NCI-H774 (cell line): ENCODE measurements at regions not wholly inside any gene's neighbourhood (a gene's known extent, or its start where the extent isn't known, plus 50 kb on each side); places are given as distances from the start of the nearest gene placed in this dataset.
"Not testable (repeated sequence)": the region's sequence is repeated elsewhere in the genome, so short reads cannot be mapped to it uniquely, and the experiment has no call there.

Experiments used
- DNase-seq: peaks from one replicate; lab custom pipeline; 2025; lab: John Stamatoyannopoulos, UW

DNA sequence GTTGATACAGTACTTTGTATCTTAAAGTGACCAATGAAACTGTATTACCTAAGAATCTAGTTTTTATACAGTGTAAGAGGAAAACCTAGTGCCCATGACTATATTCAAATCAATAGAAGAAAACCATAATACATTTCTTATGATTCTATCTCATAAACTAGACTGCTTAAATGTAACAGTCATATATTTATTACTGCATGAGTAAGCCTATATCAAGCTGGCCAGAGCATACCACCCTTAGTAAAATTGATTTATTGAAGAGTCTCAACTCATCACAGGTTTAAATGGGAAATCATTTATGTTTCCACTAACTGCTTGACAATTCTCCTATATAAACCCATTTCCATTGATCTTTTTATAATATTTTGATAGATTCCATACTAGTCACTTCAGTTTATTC lies 1059.2 kb upstream of the LRRTM1 start:
- no peak for DNase-seq

DNA sequence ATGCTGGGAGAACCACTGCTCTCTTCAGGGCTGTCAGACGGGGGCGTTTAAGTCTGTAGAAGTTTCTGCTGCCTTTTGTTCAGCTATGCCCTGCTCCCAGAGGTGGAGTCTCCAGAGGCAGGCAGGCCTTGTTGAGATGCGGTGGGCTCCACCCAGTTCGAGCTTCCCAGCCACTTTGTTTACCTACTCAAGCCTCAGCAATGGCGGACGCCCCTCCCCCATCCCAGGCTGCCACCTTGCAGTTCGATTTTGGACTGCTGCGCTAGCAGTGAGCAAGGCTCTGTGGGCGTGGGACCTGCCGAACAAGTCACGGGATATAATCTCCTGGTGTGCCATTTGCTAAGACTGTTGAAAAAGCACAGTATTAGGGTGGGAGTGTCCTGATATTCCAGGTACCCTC lies 1057.9 kb upstream of the LRRTM1 start:
- not testable (repeated sequence) for DNase-seq

DNA sequence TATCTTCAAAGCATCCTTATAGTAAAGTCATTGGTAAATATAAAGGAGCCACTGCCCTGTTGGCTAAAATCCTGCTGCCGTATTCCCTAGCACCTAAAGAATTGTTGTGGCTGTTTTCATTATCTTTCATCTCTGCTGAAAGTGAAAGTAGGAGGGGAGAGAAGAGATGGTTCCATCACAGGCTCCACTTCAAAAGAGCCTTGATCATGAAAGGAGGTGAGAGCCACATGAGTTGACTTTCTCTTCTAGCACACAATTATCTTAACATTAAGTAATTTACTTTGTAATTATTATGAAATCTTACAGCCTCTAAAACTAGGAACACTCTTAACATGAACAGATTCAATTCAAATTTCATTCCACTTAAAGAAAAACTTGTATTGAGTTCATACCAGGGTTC lies 1050.9 kb upstream of the LRRTM1 start:
- no peak for DNase-seq

DNA sequence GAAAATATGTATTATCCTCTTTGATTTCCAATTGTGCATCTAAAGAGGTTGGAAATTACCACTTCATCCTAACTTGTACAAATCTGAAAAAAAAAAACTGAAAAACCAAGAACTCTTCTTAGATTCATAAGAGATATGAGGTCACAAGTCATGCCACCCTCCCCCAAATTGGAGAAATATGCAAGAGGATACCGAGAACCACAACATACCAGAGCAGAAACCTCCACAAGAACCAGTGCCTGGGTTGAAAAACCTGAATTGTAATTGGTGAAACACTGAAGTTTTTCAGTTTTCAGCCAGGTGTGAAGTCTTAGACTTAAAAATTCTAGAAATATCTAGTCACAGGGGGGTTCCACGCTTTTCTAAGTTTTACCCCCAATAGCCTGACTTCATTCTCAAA lies 1029.5 kb upstream of the LRRTM1 start:
- DNase-seq = no peak

DNA sequence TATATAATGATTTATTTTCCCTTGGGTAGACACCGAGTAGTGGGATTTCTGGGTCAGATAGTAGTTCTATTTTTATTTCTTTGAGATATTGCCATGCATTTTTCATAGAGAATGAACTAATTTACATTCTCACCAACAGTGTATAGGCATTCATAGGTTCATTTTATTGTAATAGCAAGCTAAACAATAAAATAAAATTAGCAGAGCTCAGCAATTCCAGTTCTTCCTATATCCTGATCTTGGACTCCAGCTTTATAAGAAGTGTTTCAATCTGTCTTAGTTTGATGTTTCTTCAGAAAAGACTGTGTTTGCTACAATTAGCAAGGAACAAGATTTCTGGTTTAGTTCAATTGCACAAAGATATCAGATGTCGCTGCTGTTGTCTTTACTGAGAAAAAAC lies 1024.4 kb upstream of the LRRTM1 start:
- no peak for DNase-seq

DNA sequence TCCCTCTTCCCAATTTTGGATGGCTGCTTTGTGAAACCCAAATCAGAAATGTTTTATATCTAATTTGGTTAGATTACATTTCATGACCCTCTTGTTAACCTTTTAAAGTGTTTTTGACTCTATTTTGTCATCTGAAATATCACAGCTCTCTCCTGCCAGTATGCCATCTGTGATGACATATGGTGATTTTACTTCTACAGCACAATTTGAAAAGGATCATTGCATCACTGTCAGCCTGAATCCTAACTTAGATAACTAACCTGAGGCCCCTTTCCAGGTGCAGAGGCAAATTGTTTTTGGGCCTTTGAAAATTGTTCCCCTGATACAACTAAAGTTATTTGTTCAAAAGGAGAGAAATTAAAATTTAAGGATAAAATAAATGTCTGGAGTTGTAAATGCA lies 1023.4 kb upstream of the LRRTM1 start:
- no peak for DNase-seq

DNA sequence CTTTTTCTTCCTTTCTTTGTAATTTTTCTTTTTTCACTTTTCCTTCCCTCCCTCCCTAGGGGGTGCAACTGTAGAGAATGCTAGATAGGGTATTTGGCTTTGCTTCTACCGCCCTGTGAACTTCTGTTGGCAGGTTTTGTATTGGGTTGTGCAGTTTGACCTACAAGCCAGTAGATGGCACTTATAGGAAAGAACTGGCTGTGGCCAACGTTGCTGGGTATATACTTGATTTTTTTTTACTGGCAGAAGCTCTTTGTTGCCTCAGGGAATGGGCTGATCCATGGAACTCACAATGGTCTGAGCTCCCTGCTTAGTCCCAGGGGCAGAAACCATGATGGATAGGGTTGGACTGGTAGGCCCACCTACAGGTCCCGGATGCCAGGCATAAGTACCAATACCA lies 1019.5 kb upstream of the LRRTM1 start:
- no peak for DNase-seq

DNA sequence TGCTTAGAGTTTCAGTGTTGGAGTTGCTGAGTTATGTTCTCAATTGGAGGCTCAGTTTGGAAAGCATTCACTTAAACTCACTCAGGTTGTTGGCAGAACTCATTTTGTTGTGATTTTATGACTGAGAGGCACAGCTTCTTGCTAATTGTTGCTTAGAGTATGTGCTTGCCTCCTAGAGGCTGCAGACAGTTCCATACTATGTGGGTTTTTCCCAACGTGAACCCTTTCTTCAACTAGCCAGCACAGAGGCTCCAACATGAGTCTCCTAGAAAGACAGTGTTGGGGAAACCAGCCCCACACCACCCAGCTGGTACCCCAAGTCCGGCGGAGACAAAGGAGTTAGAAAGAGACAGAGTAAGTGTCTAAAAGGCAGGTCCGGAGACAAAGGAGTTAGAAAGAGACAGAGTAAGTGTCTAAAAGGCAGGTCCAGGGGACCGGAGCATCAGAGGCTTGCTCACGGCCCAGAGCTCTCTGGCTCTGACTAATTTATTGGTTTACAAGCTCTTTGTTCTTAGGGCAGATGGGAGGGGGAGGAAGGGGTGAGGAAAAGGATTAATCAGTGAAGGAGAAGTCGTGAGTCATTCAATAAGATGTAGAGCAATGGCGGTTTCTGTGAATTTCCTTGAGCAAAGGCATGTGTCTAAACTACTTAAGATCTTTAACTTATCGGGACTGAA lies 999.7 kb upstream of the LRRTM1 start:
- no peak for DNase-seq

DNA sequence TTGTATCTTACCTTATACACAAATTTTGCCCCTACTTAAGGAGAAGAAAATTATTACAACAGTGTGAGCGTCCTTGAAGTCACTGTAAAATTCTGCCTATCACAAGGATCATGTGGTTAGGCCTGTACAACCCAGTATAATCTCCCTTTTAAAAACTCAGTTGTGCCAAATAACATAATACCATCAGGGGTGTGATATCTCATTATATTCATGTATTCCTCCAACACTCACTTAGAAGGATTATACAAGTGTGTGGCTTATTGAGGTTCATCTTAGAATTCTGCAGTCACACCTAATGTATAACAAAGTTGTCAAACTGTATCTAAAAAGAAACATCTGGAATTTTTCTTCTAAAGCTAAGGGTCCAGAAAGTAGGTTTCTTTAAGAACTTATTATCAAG lies 998.8 kb upstream of the LRRTM1 start:
- DNase-seq = no peak

DNA sequence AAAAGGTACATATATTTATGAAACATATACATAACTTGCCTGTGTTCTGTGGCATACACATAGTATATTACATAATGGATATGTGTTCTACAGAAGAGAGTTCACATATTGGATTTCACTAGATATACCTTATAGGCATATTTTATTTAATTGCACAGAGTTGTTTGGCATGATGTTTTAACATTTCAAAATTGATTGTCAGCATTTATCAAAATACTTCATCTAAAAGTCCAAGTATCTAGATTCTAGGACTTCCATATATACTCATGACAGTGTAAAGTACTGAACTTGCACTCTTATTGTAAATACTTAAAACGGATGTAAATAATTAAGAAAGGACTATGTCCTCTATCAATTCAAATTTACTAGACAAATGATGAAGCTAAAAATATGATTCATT lies 995.3 kb upstream of the LRRTM1 start:
- no peak for DNase-seq

DNA sequence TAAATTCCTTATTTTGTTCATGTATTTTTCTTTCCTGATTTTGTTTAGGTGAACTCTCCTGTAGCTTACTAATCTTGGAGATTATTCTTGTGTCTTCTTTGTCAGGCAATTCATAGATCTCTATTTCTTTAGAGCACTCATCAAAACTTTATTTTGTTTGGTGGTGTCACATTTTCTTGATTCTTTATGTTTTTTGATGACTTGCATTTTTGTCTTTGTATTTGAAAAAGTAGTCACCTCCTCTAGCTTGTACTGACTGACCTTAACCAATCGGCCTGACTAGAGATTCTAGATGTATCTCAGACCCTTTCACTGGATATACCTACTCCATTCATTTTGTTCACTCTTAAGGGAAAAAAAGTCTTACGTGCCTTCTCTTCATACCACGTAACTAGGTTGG lies 986.3 kb upstream of the LRRTM1 start:
- no peak for DNase-seq

DNA sequence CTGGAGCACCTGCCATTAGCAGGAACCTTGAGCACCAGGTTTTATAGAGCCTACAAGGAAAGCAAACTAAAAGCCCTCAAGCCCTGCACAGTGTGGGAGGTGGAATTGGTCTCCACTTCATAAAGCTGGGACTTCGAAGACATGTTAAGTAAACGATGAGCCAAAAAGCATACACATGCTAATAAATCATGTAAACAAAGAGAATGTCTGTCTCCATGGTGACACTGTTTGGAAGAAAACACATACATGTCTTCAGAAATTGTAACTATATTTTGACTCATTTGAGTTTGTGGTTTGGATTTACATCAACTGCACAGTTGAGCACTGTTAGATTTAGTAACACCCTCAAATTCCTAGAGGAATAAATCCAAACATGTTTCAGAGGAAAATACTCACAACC lies 978.5 kb upstream of the LRRTM1 start:
- no peak for DNase-seq

DNA sequence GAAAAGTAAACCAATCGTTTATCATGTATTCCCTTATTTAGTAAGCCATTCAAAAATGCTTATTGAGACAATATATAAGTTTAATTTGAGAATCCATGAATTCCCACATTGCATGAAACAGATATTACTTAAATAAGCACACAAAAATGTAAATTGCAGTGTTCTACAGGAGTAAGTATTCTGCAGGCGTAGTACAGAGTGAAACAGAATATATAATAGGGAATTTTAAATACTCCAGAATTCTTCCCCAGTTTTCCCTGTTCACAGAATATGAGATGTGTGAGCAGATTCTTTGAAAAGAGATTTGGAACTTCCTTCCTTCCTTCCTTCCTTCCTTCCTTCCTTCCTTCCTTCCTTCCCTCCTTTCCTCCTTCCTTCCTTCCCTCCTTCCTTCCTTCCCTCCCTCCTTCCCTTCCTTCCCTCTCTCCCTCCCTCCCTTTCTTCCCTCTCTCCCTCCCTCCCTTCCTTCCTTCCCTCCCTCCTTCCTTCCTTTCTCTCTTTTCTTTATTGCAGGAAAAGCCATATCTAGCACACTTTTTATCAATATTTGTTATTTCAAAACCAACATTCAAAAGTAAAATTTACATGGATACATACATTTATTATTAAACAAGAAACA lies 977.7 kb upstream of the LRRTM1 start:
- DNase-seq = no peak

DNA sequence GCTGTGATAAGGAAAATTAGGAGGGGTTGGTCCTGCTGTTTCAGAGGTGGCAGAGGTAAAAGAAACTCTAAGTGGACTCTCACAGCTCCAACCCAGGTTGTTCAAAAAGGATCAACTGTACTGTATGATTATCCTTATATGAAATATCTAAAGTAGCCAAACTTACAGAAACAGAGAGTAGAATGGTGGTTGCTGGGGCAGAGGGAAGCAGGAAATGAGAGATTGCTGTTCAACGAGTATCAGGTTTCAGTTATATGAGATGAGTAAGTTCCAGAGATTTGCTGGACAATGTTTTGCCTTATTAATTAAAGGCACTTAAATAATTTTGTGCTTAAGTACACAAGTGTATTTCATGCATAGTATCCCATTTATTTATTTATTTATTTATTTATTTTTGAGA lies 972.0 kb upstream of the LRRTM1 start:
- no peak for DNase-seq

DNA sequence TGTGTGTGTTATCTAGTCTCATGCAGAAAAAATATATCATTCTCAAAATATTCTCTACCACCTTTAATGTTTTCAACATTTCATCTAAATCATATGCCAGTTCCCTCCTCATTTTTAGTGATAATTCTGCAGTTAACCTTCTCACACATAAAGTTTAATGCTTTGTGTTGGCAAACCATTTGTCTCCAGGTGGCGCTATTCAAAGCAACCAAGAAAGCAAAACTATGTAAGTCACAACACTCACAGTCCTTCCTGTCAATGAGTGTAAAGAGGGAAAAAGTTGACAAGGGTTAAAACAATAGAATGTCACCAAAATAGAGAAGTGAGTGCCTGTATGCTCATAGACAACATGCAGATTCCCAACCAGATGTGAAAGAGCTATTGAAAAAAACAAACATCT lies 961.6 kb upstream of the LRRTM1 start:
- DNase-seq = no peak

DNA sequence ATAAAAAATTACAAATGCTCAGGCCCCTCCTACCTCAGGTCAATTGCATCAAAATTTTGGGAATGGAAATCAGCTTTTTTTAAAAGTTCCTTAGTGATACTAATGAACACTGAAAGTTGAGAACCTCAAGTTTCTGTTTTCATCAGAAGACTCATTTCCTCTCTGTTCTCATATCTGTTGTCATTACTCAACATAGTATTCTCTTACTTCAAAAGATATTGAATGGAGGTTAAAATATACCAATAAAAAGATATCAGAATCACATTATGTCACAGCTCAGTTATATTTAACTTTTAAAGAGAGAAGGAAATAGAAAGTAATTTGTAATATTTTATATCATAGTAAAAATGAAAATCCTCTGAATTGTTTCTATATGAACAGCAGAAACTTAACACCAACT lies 959.4 kb upstream of the LRRTM1 start:
- no peak for DNase-seq

DNA sequence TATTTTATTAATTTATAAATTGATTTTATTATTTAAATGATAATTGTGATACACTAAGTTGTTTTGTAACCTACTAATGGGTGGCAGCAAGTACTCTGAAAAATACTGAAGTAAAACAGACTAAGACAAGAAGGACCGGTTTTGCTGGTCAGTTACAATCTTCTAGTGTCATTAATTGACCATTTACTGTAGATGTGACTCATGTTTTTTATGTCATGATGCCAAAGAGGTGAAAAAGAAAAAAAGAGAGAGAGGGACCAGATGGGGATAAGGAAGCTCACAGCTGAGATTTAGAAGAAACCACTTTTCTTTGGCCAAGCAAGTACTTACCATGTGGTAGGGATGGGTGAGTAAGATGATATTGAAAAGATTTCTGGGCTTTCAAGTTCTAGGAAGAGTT lies 955.8 kb upstream of the LRRTM1 start:
- no peak for DNase-seq

DNA sequence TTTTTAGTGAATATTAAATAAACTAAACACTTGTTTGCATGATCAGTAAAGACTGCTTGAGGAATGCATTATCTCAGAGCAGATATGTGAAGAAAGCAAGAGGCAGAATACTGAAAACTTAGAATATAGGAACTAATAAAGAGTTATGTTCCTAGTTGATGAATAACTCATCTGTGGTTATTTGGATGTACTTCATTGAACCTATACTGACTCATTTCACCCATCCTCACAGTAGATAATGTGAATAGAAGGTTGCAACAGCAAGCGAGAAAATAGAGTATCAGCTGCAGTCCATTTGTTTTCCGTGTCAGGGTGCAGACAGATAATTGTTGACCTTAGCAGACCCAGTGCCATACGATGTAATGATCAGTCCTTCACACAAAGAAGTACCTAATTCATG lies 945.7 kb upstream of the LRRTM1 start:
- no peak for DNase-seq

DNA sequence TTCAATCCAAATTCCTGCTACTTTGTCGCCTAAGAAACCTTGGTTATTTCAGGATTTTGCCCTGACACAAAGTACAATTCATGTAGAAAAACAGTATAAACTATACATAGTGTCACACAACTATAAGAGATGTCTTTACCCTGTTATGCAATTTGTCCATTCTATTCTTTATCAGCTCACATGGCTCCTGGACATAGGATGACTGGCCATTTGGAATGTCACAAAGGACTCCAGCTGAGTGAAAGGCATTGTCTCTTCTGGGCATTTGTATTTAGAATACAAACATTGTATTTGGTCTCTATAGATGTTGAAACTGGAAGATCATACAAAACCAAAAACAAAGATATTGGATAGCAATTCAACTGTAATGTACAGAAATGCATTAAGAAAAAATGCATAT lies 944.6 kb upstream of the LRRTM1 start:
- DNase-seq = no peak

DNA sequence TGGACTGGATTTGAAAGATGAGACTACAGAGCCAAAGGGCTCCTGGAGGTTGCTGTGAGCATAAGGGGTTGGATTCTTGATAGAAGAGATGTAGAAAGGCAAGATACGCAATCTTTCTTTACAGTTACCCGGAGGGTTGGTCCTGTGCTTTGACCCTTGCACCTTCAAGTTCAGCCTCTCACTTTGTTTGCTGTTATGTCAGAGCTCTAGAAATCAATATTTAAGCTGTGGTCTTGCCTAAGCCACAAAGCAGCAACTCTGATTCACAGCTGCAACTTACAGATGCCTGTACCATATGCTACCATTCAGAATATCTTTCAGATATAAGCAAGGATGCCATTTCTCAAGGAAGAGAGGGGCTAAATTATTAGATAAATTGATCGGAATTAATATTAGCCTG lies 943.1 kb upstream of the LRRTM1 start:
- no peak for DNase-seq

DNA sequence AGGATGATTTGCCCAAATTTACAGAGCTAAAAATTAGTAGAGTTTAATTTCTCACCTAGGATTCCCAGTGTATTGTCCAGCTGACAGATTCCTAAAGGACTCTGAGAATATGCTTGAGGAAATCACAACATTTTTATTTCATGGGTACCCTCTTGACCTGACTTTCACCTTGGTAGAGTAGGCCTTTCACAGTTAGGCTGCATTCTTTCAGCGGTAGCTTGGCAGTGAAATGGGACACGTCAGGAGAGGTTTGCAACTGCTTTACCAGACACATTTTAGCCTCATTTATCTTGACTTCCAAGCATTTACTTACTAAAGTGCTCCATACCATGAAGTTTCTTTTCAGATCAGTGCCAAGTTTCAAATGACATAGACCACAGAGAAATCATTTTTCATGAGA lies 937.9 kb upstream of the LRRTM1 start:
- no peak for DNase-seq

DNA sequence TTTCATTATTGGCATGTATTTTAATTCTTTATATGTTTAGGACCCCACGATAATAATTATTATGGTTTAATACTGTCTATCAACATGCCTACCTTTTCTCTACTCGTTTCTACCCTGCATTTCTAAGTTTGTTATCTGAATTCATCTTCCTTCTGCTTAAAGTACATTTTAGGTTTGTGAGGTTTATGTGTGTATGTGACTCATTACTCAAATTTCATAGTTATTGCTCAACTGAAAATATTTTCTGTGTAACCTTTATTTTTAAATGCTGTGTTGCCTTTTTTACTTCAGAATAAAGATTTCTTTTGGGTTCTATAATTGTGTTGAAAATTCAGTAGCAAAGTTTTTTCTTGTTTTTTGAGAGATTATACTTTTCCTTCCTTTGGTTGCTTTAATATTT lies 933.9 kb upstream of the LRRTM1 start:
- no peak for DNase-seq

DNA sequence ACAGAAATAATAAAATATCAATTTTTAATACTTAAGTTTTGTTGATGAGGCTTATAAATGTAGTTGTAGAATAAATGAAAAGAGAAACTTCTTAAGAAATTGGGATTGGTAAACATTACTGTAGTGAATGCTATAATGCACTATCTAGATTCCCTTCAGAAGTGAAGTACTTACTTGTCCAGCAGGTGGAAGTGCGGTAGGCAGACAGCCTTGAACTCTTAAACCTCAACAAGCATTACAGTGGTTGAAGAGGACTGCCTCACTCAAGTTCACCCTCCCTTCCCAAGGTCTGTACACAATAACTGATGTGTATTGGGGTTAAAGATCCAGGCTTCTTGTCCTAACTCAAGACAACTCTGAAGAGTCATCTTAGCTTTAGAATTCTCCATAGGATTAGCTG lies 931.0 kb upstream of the LRRTM1 start:
- no peak for DNase-seq

DNA sequence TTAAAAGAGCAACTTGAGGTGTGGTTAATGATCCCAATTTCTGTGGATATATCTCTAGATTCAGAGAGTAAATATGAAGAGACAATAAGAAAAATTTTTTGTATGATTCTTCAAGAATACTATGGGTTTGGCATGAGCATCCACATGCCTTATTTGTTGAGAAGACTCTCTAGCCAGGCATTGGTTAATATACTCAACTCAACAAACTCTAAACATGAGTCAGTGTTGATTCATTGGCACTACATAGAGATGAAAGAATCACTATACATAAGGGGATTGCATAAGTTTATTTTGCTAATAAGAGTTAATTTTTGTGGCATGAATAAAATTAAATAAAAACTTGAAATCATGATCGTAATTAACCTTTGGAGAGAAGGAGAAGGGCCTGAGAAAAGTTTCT lies 930.2 kb upstream of the LRRTM1 start:
- no peak for DNase-seq
